H1 (cell line): ENCODE measurements at regions not wholly inside any gene's neighbourhood (a gene's known extent, or its start where the extent isn't known, plus 50 kb on each side); places are given as distances from the start of the nearest gene placed in this dataset.

Source experiments
- ATF3 ChIP-seq: IDR thresholded peaks from 2 replicates; pipeline ENCODE4 v1.6.1; 2011; ENCODE audit warnings: low read depth, mild to moderate bottlenecking, low read length; ENCODE audit not compliant: insufficient read depth
- BACH1 ChIP-seq: IDR thresholded peaks from 2 replicates; pipeline ENCODE4 v1.6.1; 2012; ENCODE audit warnings: low read length, improper control_type of control experiment
- CTBP2 ChIP-seq: IDR thresholded peaks from 2 replicates; pipeline ENCODE4 v1.7.0; 2011; ENCODE audit warnings: borderline replicate concordance, mild to moderate bottlenecking, moderate library complexity, mixed read lengths, low read length; ENCODE audit not compliant: insufficient read depth, insufficient read length
- E2F6 ChIP-seq: IDR thresholded peaks from 2 replicates; pipeline ENCODE4 v1.6.1; 2012; ENCODE audit warnings: inconsistent platforms
- EP300 ChIP-seq, 2 experiments: IDR thresholded peaks; 1 replicate in 1 of 2; 2 replicates in 1 of 2; pipeline ENCODE4 v1.6.1; 2011 to 2012; ENCODE audit warnings: low read depth in 2 of 2, low read length in 2 of 2, mild to moderate bottlenecking in 2 of 2, borderline replicate concordance in 1 of 2, inconsistent platforms in 1 of 2, moderate library complexity in 1 of 2
- EZH2 ChIP-seq: fragments of 200-600 bp; sonication (generic); IDR thresholded peaks from 2 replicates; pipeline ENCODE4 v1.7.1; 2012; ENCODE audit warnings: low read depth, mild to moderate bottlenecking, moderate library complexity, low read length, inconsistent platforms; ENCODE audit not compliant: severe bottlenecking
- RBBP5 ChIP-seq: IDR thresholded peaks from 2 replicates; pipeline ENCODE4 v1.7.1; 2012; ENCODE audit warnings: low read depth, mild to moderate bottlenecking, inconsistent platforms, low read length, moderate library complexity, borderline replicate concordance
- SP1 ChIP-seq: IDR thresholded peaks from 2 replicates; pipeline ENCODE4 v1.6.1; 2011; ENCODE audit warnings: low read depth, low read length

GRCh38 chr1:223466151-223466550, 72.9 kb downstream of the CCDC185 start (continued):
- no peak for TF ChIP-seq SP1
- no peak for TF ChIP-seq EP300 (IDR thresholded peaks at IDR 0.05; ENCODE audit: borderline replicate concordance in 1 of 2, low read depth in 2 of 2, low read length in 2 of 2)
- no peak for TF ChIP-seq BACH1
- TF ChIP-seq E2F6, result no peak
- TF ChIP-seq ATF3, result no peak
- no peak for TF ChIP-seq EZH2
- TF ChIP-seq RBBP5, result no peak
- no peak for TF ChIP-seq CTBP2
